ENCODE measurements at regions not wholly inside any gene's neighbourhood (a gene's known extent, or its start where the extent isn't known, plus 50 kb on each side); places are given as distances from the start of the nearest gene placed in this dataset.
A peak's percentile ranks its signal among the peaks of the same experiment; 100 is the strongest.

DNA sequence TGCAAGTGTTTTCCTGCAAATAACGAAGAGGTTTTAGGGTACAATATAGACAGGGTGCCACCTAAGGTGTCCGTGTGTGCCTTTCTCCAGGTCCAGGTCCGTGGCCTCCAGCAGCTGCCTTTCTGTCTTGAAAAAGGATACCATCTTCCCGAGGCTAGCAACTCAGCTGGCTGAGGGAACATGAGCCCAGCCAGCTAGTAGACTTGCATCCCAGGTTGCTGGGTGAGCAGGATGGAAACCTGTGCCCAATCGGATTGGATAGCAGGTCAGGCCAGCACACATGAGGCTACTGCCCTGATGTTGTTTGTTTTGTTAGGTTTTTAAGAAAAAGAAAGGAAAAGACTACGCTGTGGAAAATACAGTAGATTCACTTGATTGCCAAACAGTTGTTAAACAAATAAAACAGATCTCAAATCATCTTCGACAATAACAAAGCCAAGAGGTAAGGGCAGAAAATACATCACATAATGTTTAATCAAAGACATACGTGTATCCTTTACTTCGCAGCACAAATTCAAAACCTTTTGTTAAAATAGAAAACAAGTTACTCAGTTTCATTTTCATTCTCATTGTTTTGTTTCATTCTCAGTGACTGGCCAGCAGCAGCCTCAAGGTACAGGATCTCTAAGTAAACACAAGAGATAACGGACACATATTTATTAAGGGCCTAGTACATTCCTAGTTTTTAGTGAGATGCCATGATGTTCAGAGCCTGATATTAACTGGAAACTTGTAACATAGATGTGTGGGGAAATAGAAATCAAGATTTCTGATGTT lies 661.2 kb upstream of the NR2F2 start:
- TF ChIP-seq POLR2AphosphoS5 (IDR thresholded peaks at IDR 0.05; ENCODE audit: low read depth) (no peak), ZNF114 (CRISPR knock-in tag; IDR thresholded peaks at IDR 0.05) (no peak), ZNF331 (CRISPR knock-in tag; IDR thresholded peaks at IDR 0.05; ENCODE audit: low read depth) (no peak), JUNB (IDR thresholded peaks at IDR 0.05; ENCODE audit: unreplicated experiment) (no peak), EZH2 (IDR thresholded peaks at IDR 0.05; ENCODE audit: low read depth, unreplicated experiment) (no peak), NANOG (IDR thresholded peaks at IDR 0.05; ENCODE audit: borderline replicate concordance) (no peak), STAT1 (IDR thresholded peaks at IDR 0.05; ENCODE audit: unreplicated experiment) (no peak), EZH2phosphoT487 (IDR thresholded peaks at IDR 0.05; ENCODE audit: unreplicated experiment) (no peak), CREB1 (CRISPR knock-in tag; IDR thresholded peaks at IDR 0.05; ENCODE audit: low read depth) (no peak)
- TF ChIP-seq, protein P1, sequence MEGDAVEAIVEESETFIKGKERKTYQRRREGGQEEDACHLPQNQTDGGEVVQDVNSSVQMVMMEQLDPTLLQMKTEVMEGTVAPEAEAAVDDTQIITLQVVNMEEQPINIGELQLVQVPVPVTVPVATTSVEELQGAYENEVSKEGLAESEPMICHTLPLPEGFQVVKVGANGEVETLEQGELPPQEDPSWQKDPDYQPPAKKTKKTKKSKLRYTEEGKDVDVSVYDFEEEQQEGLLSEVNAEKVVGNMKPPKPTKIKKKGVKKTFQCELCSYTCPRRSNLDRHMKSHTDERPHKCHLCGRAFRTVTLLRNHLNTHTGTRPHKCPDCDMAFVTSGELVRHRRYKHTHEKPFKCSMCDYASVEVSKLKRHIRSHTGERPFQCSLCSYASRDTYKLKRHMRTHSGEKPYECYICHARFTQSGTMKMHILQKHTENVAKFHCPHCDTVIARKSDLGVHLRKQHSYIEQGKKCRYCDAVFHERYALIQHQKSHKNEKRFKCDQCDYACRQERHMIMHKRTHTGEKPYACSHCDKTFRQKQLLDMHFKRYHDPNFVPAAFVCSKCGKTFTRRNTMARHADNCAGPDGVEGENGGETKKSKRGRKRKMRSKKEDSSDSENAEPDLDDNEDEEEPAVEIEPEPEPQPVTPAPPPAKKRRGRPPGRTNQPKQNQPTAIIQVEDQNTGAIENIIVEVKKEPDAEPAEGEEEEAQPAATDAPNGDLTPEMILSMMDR (conservative IDR thresholded peaks at IDR 0.05; ENCODE audit: low read depth in 2 of 2): no peak
- TF ChIP-seq, protein P2, sequence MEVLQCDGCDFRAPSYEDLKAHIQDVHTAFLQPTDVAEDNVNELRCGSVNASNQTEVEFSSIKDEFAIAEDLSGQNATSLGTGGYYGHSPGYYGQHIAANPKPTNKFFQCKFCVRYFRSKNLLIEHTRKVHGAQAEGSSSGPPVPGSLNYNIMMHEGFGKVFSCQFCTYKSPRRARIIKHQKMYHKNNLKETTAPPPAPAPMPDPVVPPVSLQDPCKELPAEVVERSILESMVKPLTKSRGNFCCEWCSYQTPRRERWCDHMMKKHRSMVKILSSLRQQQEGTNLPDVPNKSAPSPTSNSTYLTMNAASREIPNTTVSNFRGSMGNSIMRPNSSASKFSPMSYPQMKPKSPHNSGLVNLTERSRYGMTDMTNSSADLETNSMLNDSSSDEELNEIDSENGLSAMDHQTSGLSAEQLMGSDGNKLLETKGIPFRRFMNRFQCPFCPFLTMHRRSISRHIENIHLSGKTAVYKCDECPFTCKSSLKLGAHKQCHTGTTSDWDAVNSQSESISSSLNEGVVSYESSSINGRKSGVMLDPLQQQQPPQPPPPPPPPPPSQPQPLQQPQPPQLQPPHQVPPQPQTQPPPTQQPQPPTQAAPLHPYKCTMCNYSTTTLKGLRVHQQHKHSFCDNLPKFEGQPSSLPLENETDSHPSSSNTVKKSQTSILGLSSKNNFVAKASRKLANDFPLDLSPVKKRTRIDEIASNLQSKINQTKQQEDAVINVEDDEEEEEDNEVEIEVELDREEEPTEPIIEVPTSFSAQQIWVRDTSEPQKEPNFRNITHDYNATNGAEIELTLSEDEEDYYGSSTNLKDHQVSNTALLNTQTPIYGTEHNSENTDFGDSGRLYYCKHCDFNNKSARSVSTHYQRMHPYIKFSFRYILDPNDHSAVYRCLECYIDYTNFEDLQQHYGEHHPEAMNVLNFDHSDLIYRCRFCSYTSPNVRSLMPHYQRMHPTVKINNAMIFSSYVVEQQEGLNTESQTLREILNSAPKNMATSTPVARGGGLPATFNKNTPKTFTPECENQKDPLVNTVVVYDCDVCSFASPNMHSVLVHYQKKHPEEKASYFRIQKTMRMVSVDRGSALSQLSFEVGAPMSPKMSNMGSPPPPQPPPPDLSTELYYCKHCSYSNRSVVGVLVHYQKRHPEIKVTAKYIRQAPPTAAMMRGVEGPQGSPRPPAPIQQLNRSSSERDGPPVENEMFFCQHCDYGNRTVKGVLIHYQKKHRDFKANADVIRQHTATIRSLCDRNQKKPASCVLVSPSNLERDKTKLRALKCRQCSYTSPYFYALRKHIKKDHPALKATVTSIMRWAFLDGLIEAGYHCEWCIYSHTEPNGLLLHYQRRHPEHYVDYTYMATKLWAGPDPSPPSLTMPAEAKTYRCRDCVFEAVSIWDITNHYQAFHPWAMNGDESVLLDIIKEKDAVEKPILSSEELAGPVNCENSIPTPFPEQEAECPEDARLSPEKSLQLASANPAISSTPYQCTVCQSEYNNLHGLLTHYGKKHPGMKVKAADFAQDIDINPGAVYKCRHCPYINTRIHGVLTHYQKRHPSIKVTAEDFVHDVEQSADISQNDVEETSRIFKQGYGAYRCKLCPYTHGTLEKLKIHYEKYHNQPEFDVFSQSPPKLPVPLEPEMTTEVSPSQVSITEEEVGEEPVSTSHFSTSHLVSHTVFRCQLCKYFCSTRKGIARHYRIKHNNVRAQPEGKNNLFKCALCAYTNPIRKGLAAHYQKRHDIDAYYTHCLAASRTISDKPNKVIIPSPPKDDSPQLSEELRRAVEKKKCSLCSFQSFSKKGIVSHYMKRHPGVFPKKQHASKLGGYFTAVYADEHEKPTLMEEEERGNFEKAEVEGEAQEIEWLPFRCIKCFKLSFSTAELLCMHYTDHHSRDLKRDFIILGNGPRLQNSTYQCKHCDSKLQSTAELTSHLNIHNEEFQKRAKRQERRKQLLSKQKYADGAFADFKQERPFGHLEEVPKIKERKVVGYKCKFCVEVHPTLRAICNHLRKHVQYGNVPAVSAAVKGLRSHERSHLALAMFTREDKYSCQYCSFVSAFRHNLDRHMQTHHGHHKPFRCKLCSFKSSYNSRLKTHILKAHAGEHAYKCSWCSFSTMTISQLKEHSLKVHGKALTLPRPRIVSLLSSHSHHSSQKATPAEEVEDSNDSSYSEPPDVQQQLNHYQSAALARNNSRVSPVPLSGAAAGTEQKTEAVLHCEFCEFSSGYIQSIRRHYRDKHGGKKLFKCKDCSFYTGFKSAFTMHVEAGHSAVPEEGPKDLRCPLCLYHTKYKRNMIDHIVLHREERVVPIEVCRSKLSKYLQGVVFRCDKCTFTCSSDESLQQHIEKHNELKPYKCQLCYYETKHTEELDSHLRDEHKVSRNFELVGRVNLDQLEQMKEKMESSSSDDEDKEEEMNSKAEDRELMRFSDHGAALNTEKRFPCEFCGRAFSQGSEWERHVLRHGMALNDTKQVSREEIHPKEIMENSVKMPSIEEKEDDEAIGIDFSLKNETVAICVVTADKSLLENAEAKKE (CRISPR knock-in tag; IDR thresholded peaks at IDR 0.05): no peak
- TF ChIP-seq, protein P3, sequence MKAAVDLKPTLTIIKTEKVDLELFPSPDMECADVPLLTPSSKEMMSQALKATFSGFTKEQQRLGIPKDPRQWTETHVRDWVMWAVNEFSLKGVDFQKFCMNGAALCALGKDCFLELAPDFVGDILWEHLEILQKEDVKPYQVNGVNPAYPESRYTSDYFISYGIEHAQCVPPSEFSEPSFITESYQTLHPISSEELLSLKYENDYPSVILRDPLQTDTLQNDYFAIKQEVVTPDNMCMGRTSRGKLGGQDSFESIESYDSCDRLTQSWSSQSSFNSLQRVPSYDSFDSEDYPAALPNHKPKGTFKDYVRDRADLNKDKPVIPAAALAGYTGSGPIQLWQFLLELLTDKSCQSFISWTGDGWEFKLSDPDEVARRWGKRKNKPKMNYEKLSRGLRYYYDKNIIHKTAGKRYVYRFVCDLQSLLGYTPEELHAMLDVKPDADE (IDR thresholded peaks at IDR 0.05): no peak
- TF ChIP-seq, protein P4, sequence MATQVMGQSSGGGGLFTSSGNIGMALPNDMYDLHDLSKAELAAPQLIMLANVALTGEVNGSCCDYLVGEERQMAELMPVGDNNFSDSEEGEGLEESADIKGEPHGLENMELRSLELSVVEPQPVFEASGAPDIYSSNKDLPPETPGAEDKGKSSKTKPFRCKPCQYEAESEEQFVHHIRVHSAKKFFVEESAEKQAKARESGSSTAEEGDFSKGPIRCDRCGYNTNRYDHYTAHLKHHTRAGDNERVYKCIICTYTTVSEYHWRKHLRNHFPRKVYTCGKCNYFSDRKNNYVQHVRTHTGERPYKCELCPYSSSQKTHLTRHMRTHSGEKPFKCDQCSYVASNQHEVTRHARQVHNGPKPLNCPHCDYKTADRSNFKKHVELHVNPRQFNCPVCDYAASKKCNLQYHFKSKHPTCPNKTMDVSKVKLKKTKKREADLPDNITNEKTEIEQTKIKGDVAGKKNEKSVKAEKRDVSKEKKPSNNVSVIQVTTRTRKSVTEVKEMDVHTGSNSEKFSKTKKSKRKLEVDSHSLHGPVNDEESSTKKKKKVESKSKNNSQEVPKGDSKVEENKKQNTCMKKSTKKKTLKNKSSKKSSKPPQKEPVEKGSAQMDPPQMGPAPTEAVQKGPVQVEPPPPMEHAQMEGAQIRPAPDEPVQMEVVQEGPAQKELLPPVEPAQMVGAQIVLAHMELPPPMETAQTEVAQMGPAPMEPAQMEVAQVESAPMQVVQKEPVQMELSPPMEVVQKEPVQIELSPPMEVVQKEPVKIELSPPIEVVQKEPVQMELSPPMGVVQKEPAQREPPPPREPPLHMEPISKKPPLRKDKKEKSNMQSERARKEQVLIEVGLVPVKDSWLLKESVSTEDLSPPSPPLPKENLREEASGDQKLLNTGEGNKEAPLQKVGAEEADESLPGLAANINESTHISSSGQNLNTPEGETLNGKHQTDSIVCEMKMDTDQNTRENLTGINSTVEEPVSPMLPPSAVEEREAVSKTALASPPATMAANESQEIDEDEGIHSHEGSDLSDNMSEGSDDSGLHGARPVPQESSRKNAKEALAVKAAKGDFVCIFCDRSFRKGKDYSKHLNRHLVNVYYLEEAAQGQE (IDR thresholded peaks at IDR 0.05; ENCODE audit: unreplicated experiment): no peak
- no peaks in the 10 kb centered on the region for H3F3A ChIP-seq (replicated peaks; ENCODE audit: low read depth)
- no peaks in the 10 kb centered on the region for H4K20me1 ChIP-seq (replicated peaks; ENCODE audit: insufficient read depth)
- Mint-ChIP-seq H3K4me1 (peaks cover 19% of the 10 kb centered on the region), H3K36me3 (ENCODE audit: low read depth) (no peaks in the 10 kb centered on the region), H3K4me3 (no peak overlapping the region), H3K27me3 (ENCODE audit: insufficient read depth, low read depth, poor library complexity) (peaks cover 7% of the 10 kb centered on the region), H3K9me3 (no peaks in the 10 kb centered on the region), H3K27ac (no peak overlapping the region)
- H3K4me1 ChIP-seq (ENCODE audit: insufficient read depth): peaks cover 4% of the 10 kb centered on the region
- no peak overlapping the region for H3K4me2 ChIP-seq
- peak overlapping the region; percentile 61 for H2AFZ ChIP-seq
- H3K9me2 ChIP-seq (ENCODE audit: insufficient read depth): no peaks in the 10 kb centered on the region
- H3K27ac ChIP-seq (ENCODE audit: low read depth): no peak overlapping the region
- no peaks in the 10 kb centered on the region for H3K27me3 ChIP-seq (ENCODE audit: insufficient read depth)
- H3K4me3 ChIP-seq: no peak overlapping the region
- peak; percentile 12 for DNase-seq (ENCODE audit: low spot score)
- no peaks in the 10 kb centered on the region for H3K79me2 ChIP-seq (replicated peaks; ENCODE audit: insufficient read depth)
- ATAC-seq: peak; percentile 54; the same call in 2 of the 3 replicates
- H3K36me3 ChIP-seq (ENCODE audit: insufficient read depth): no peaks in the 10 kb centered on the region
